Esophagus muscularis mucosa (tissue), 4 donors: ENCODE measurements at regions not wholly inside any gene's neighbourhood (a gene's known extent, or its start where the extent isn't known, plus 50 kb on each side); places are given as distances from the start of the nearest gene placed in this dataset.

Experiments
- DNase-seq: peaks from one replicate; pipeline ENCODE4 v3.0.0-alpha.2; 2017; ENCODE audit errors: extremely low spot score
- H3K27ac ChIP-seq, 4 donors: fragments of 200-600 bp; sonication (generic); replicated peaks in 1 of 4; 1 replicate in 3 of 4; 2 replicates in 1 of 4; pipeline ENCODE4 v1.5.1; 2016 to 2019; ENCODE audit warnings: mild to moderate bottlenecking in 1 of 4
- H3K27me3 ChIP-seq, 4 donors: fragments of 200-600 bp; sonication (generic); one replicate each; pipeline versions ENCODE4 v1.5.1 to v1.6.0; 2016 to 2019
- H3K36me3 ChIP-seq, 4 donors: fragments of 200-600 bp; sonication (generic); one replicate each; pipeline ENCODE4 v1.5.1; 2016 to 2019
- H3K4me1 ChIP-seq, 4 donors: fragments of 200-600 bp; sonication (generic); one replicate each; pipeline ENCODE4 v1.5.1; 2016 to 2019
- H3K4me3 ChIP-seq, 4 donors: fragments of 200-600 bp; sonication (generic); 1 replicate in 2 of 4; 2 replicates in 2 of 4; pipeline ENCODE4 v1.5.1; 2016 to 2019; ENCODE audit warnings: mild to moderate bottlenecking in 4 of 4, moderate library complexity in 1 of 4
- H3K9me3 ChIP-seq, 4 donors: fragments of 200-600 bp; sonication (generic); 1 replicate in 3 of 4; 2 replicates in 1 of 4; pipeline ENCODE4 v1.5.1; 2016 to 2019
- EP300 ChIP-seq: sonication (generic); formaldehyde crosslinking; IDR thresholded peaks from one replicate; pipeline ENCODE4 v1.6.1; 2017; ENCODE audit warnings: antibody characterized with exemption
- POLR2A ChIP-seq: fragments of 450-650 bp; IDR thresholded peaks from one replicate; pipeline ENCODE4 v1.6.1; 2017; ENCODE audit warnings: antibody characterized with exemption, moderate library complexity, mild to moderate bottlenecking, low read depth
- POLR2AphosphoS5 ChIP-seq, 2 donors: sonication (generic); formaldehyde crosslinking; IDR thresholded peaks; one replicate each; pipeline ENCODE4 v1.6.1; 2017; ENCODE audit warnings: antibody characterized with exemption in 2 of 2
- WGBS: methylation state at CpG from one replicate; pipeline ENCODE4 v1.1.5; 2018; 5-methylcytosine and 5-hydroxymethylcytosine counted together
- intact Hi-C: fragments of 100-400 bp; cut with DNase I; formaldehyde crosslinking; loops from one replicate; pipeline ENCODE4 v1.15.1; 2023
- TF ChIP-seq, protein P1 (sequence below), 3 experiments: fragments of 200-600 bp in 2 of 3; fragments of 450-650 bp in 1 of 3; sonication (generic) in 2 of 3; IDR thresholded peaks; one replicate each; pipeline ENCODE4 v1.5.1; 2017 to 2019; ENCODE audit warnings: antibody characterized with exemption in 3 of 3, mild to moderate bottlenecking in 2 of 3, moderate library complexity in 1 of 3

DNA sequence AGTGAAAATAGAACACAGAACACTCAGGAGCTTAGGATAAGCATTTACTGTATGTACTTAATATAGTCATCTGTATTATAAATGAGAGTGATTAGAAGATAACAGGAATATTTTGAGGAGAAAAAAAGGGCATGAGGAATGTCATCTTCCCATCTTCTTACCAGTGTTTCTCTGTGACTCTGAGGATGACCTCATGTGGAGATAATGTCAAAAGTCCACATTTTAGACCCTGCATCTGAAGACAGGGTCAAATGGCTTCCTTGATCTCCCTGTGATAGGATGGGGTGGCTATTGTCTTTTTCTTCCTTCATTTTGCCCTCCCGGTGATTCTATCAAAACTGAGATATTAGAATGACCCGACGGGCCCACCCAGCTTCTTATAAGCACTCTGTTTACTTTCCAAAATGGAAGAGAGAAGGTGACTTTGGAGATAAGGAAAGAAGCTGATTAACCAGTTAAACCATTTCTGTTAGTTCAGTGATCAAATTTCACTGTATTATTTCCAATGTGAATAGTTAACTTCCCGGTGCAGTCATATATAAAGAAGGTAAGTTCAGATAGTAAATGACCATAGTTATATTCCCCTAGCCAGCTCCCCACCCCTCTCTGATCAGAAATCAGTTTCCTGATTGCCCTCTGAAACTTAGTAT, 115.7 kb upstream of the SALL4 start:
- H3K36me3 ChIP-seq, result no peaks in the 10 kb centered on the region
- intact Hi-C loops, result no loop called here
- H3K4me1 ChIP-seq, result no peaks in the 10 kb centered on the region
- no peak overlapping the region for H3K27ac ChIP-seq
- WGBS, result 59% methylated on average over 4 of the region's 4 CpGs
- H3K4me3 ChIP-seq, result no peak overlapping the region
- H3K27me3 ChIP-seq, result no peaks in the 10 kb centered on the region
- DNase-seq, result no peak
- no peaks in the 10 kb centered on the region for H3K9me3 ChIP-seq
- TF ChIP-seq POLR2AphosphoS5 (IDR thresholded peaks at IDR 0.05) (no peak), POLR2A (no peak), EP300 (no peak)
- TF ChIP-seq, protein P1, sequence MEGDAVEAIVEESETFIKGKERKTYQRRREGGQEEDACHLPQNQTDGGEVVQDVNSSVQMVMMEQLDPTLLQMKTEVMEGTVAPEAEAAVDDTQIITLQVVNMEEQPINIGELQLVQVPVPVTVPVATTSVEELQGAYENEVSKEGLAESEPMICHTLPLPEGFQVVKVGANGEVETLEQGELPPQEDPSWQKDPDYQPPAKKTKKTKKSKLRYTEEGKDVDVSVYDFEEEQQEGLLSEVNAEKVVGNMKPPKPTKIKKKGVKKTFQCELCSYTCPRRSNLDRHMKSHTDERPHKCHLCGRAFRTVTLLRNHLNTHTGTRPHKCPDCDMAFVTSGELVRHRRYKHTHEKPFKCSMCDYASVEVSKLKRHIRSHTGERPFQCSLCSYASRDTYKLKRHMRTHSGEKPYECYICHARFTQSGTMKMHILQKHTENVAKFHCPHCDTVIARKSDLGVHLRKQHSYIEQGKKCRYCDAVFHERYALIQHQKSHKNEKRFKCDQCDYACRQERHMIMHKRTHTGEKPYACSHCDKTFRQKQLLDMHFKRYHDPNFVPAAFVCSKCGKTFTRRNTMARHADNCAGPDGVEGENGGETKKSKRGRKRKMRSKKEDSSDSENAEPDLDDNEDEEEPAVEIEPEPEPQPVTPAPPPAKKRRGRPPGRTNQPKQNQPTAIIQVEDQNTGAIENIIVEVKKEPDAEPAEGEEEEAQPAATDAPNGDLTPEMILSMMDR (IDR thresholded peaks at IDR 0.05), result no peak

DNA sequence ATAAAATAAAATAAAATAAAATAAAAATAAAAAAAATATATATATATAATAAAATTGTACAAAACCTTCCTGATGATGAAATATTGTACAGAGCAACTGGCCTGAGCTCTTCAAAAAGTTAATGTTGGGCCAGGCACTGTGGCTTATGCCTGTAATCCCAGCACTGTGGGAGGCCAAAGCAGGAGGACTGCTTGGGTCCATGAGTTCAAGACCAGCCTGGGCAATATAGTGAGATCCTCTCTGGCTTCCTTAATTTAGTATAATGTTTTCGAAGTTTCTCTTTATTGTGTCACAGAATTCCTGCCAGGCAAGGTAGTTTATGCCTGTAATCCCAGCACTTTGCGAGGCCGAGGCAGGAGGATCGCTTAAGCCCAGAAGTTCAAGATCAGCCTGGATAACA, 113.9 kb upstream of the SALL4 start:
- WGBS, result 99% methylated on average over 4 of the region's 4 CpGs
- no peak overlapping the region for H3K4me3 ChIP-seq
- H3K36me3 ChIP-seq, result no peaks in the 10 kb centered on the region
- no peaks in the 10 kb centered on the region for H3K9me3 ChIP-seq
- DNase-seq, result no peak
- TF ChIP-seq, protein P1 (IDR thresholded peaks at IDR 0.05), result no peak
- no peak for TF ChIP-seq POLR2AphosphoS5 (IDR thresholded peaks at IDR 0.05)
- no peak for TF ChIP-seq POLR2A
- TF ChIP-seq EP300, result no peak
- no peaks in the 10 kb centered on the region for H3K27me3 ChIP-seq
- no peak overlapping the region for H3K27ac ChIP-seq
- no peaks in the 10 kb centered on the region for H3K4me1 ChIP-seq
- intact Hi-C loops, result no loop called here

DNA sequence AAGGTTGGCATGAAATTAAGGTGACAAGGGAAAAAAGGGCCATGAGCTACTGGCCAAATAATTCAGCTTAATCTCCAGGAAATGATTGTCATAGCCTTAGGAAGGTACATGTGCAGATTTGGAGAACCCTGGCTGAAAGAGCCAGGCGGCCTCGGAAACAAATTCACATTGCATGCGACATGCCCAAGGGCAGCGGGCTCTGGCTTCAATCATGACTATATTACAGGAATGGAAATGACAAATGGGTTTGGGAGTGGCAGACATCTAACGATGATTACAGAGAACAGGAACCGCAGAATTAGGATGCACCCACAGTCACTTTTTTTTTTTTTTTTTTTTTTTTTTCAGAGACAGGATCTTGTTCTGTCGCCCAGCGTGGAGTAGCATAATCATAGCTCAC, 112.4 kb upstream of the SALL4 start:
- H3K4me3 ChIP-seq, result no peak overlapping the region
- no peak overlapping the region for H3K27ac ChIP-seq
- no peak for DNase-seq
- peaks cover 0 to 4% (median 0%) of the 10 kb centered on the region in 4 donors for H3K4me1 ChIP-seq
- H3K36me3 ChIP-seq, result no peaks in the 10 kb centered on the region
- TF ChIP-seq EP300 (no peak), POLR2A (no peak), POLR2AphosphoS5 (IDR thresholded peaks at IDR 0.05) (no peak)
- TF ChIP-seq, protein P1 (IDR thresholded peaks at IDR 0.05), result no peak
- intact Hi-C loops, result no loop called here
- no peaks in the 10 kb centered on the region for H3K27me3 ChIP-seq
- H3K9me3 ChIP-seq, result no peaks in the 10 kb centered on the region
- 88% methylated on average over 8 of the region's 8 CpGs for WGBS

DNA sequence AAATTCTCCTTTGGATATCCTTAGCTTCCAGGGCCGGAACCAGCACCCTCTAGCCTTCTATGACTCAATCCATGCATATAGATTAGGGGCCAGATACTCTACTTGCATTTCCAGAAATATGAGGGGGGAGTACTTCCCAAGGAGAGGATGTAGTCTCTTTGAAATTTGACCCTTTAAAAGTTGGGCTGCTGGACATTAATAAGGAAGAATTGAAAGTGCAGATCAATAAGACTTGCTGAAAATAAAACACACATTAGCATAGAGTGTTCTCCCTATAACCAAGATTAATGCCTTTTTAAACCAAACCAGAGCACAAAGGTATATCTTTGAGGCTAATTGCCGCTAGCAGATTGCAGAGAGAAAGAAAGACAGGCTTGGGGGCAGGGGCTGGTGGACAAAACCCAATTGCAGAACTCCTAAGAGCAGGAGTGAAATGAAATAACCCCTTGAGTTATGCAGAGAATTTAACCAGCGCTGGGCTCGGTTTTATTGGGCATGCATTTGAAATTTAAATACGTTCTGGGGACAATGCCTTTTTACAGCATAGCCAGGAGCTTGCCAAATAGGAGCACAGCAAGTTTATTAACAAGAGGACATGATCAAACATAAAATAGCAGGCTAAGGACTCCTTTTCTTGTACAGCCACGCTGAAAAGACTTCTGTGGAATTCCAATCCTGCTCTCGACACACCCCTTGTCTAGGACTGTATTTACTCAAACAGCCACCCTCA, 108.2 kb upstream of the SALL4 start:
- no peak for DNase-seq
- no peaks in the 10 kb centered on the region for H3K9me3 ChIP-seq
- no peak overlapping the region for H3K4me3 ChIP-seq
- no peaks in the 10 kb centered on the region for H3K36me3 ChIP-seq
- no peak overlapping the region for H3K27ac ChIP-seq
- H3K4me1 ChIP-seq, result peaks cover 0 to 4% (median 0%) of the 10 kb centered on the region in 4 donors
- intact Hi-C loops, result no loop called here
- TF ChIP-seq EP300 (no peak), POLR2A (no peak), POLR2AphosphoS5 (IDR thresholded peaks at IDR 0.05) (no peak)
- TF ChIP-seq, protein P1 (IDR thresholded peaks at IDR 0.05), result no peak
- no peaks in the 10 kb centered on the region for H3K27me3 ChIP-seq
- WGBS, result 53% methylated on average over 7 of the region's 7 CpGs
